ENCODE measurements at regions not wholly inside any gene's neighbourhood (a gene's known extent, or its start where the extent isn't known, plus 50 kb on each side); places are given as distances from the start of the nearest gene placed in this dataset.

DNA sequence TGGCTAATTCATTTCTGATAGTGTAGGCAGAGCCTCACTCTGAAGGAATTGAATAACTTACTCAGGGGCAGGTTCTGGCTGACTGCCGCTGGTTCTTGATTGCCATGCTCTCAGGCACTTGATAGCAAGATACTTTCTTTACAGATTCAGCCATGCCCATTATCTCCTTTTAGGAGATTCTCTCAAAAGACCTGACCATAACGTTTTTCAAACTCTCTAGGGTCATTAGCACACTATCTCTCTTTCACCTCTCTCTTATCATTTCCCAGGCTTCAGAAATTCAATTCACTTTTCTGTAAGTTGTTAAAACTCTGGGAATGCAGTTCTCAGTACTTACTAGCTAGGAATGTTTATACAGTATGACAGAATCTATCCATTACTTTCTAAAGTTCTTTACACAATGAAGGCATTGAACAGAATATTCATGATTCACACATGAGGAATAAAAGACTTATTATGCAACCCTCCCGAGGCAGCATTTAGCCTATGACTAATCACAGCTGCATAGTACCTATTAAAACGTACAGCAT, 850.3 kb upstream of the CADM2 start:
- no peaks in the 10 kb centered on the region for H3K9me3 ChIP-seq (ENCODE audit: insufficient read depth, low read depth, low read length)
- H3K36me3 ChIP-seq (ENCODE audit: insufficient read depth, low read length) = no peaks in the 10 kb centered on the region
- H3K79me2 ChIP-seq (ENCODE audit: insufficient read depth, low read length) = no peaks in the 10 kb centered on the region
- no peak overlapping the region for H2AFZ ChIP-seq (ENCODE audit: low read length)
- no peaks in the 10 kb centered on the region for H4K20me1 ChIP-seq (ENCODE audit: insufficient read depth, low read length, poor library complexity, severe bottlenecking)
- TF ChIP-seq, protein P1, sequence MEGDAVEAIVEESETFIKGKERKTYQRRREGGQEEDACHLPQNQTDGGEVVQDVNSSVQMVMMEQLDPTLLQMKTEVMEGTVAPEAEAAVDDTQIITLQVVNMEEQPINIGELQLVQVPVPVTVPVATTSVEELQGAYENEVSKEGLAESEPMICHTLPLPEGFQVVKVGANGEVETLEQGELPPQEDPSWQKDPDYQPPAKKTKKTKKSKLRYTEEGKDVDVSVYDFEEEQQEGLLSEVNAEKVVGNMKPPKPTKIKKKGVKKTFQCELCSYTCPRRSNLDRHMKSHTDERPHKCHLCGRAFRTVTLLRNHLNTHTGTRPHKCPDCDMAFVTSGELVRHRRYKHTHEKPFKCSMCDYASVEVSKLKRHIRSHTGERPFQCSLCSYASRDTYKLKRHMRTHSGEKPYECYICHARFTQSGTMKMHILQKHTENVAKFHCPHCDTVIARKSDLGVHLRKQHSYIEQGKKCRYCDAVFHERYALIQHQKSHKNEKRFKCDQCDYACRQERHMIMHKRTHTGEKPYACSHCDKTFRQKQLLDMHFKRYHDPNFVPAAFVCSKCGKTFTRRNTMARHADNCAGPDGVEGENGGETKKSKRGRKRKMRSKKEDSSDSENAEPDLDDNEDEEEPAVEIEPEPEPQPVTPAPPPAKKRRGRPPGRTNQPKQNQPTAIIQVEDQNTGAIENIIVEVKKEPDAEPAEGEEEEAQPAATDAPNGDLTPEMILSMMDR (conservative IDR thresholded peaks at IDR 0.05; ENCODE audit: low read length) = no peak
- no peak for TF ChIP-seq EZH2phosphoT487 (IDR thresholded peaks at IDR 0.05; ENCODE audit: borderline replicate concordance)
- no peaks in the 10 kb centered on the region for H3F3A ChIP-seq (ENCODE audit: low read depth)
- no peak overlapping the region for H3K9ac ChIP-seq (ENCODE audit: low read depth, low read length, poor library complexity, severe bottlenecking)
- H3K4me2 ChIP-seq (ENCODE audit: low read depth, low read length, poor library complexity, severe bottlenecking) = no peak overlapping the region
- H3K27me3 ChIP-seq (ENCODE audit: insufficient read depth, low read length, poor library complexity, severe bottlenecking) = no peaks in the 10 kb centered on the region
- H3K4me3 ChIP-seq (ENCODE audit: low read length, poor library complexity, severe bottlenecking) = no peak overlapping the region
- no peaks in the 10 kb centered on the region for H3K9me2 ChIP-seq (replicated peaks; ENCODE audit: low read depth, low read length)
- H3K4me1 ChIP-seq (ENCODE audit: insufficient read depth, low read length, poor library complexity, severe bottlenecking) = no peaks in the 10 kb centered on the region

DNA sequence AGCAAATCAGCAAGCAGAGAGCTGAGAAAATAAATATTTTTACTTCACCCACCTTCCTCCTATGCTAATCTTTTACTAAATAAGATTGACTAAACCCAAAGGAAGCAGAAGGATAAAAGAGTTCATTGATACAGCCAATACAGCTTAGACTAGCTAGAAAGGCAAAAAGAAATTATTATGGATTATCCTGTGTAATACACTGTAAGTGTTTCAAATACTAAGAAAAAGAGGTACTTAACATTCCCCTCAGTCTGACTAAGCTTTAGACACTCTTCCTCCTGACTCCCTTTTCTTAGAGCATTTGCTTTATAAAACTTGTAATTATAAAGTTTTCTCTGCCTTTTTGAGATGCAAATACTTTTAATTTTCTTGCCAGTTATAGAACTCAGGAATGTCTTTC, 848.9 kb upstream of the CADM2 start:
- no peak overlapping the region for H3K4me3 ChIP-seq (ENCODE audit: low read length, poor library complexity, severe bottlenecking)
- H3K4me1 ChIP-seq (ENCODE audit: insufficient read depth, low read length, poor library complexity, severe bottlenecking) = no peaks in the 10 kb centered on the region
- no peaks in the 10 kb centered on the region for H3K9me3 ChIP-seq (ENCODE audit: insufficient read depth, low read depth, low read length)
- H2AFZ ChIP-seq (ENCODE audit: low read length) = no peak overlapping the region
- H3F3A ChIP-seq (ENCODE audit: low read depth) = no peaks in the 10 kb centered on the region
- no peaks in the 10 kb centered on the region for H3K36me3 ChIP-seq (ENCODE audit: insufficient read depth, low read length)
- no peaks in the 10 kb centered on the region for H4K20me1 ChIP-seq (ENCODE audit: insufficient read depth, low read length, poor library complexity, severe bottlenecking)
- no peaks in the 10 kb centered on the region for H3K27me3 ChIP-seq (ENCODE audit: insufficient read depth, low read length, poor library complexity, severe bottlenecking)
- no peak for TF ChIP-seq EZH2phosphoT487 (IDR thresholded peaks at IDR 0.05; ENCODE audit: borderline replicate concordance)
- TF ChIP-seq, protein P1 (conservative IDR thresholded peaks at IDR 0.05; ENCODE audit: low read length) = no peak
- H3K9ac ChIP-seq (ENCODE audit: low read depth, low read length, poor library complexity, severe bottlenecking) = no peak overlapping the region
- H3K79me2 ChIP-seq (ENCODE audit: insufficient read depth, low read length) = no peaks in the 10 kb centered on the region
- H3K9me2 ChIP-seq (replicated peaks; ENCODE audit: low read depth, low read length) = no peaks in the 10 kb centered on the region
- H3K4me2 ChIP-seq (ENCODE audit: low read depth, low read length, poor library complexity, severe bottlenecking) = no peak overlapping the region

DNA sequence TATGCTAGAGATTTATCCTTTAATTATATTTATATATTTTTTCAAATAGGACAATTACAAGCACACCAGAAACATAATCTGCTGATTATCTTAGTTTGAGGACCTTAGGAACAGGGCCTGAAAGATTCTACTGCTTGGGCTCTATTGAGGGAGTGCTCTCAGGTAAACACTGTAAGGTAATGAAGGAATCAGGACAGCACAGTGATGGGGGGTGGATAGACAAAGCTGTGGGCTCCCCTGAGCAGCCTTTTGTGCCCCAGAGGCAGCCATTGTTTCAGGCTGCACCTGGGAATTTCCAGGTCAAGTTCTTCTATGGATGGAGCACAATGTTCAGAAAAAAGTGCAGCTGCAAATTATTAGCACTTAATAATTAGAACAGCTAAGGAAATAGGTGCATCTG, 848.0 kb upstream of the CADM2 start:
- no peak overlapping the region for H3K9ac ChIP-seq (ENCODE audit: low read depth, low read length, poor library complexity, severe bottlenecking)
- TF ChIP-seq EZH2phosphoT487 (IDR thresholded peaks at IDR 0.05; ENCODE audit: borderline replicate concordance) = no peak
- TF ChIP-seq, protein P1 (conservative IDR thresholded peaks at IDR 0.05; ENCODE audit: low read length) = no peak
- H3K9me2 ChIP-seq (replicated peaks; ENCODE audit: low read depth, low read length) = no peaks in the 10 kb centered on the region
- H2AFZ ChIP-seq (ENCODE audit: low read length) = no peak overlapping the region
- no peaks in the 10 kb centered on the region for H3F3A ChIP-seq (ENCODE audit: low read depth)
- H3K36me3 ChIP-seq (ENCODE audit: insufficient read depth, low read length) = no peaks in the 10 kb centered on the region
- H3K4me3 ChIP-seq (ENCODE audit: low read length, poor library complexity, severe bottlenecking) = no peak overlapping the region
- no peaks in the 10 kb centered on the region for H3K4me1 ChIP-seq (ENCODE audit: insufficient read depth, low read length, poor library complexity, severe bottlenecking)
- no peaks in the 10 kb centered on the region for H4K20me1 ChIP-seq (ENCODE audit: insufficient read depth, low read length, poor library complexity, severe bottlenecking)
- no peaks in the 10 kb centered on the region for H3K27me3 ChIP-seq (ENCODE audit: insufficient read depth, low read length, poor library complexity, severe bottlenecking)
- H3K9me3 ChIP-seq (ENCODE audit: insufficient read depth, low read depth, low read length) = no peaks in the 10 kb centered on the region
- no peak overlapping the region for H3K4me2 ChIP-seq (ENCODE audit: low read depth, low read length, poor library complexity, severe bottlenecking)
- no peaks in the 10 kb centered on the region for H3K79me2 ChIP-seq (ENCODE audit: insufficient read depth, low read length)
